Spleen (tissue), 7 donors: ENCODE measurements at regions not wholly inside any gene's neighbourhood (a gene's known extent, or its start where the extent isn't known, plus 50 kb on each side); places are given as distances from the start of the nearest gene placed in this dataset.

Experiments used
- CTCF ChIP-seq, 11 experiments: fragments of 200-600 bp in 7 of 11; fragments of 450-650 bp in 4 of 11; sonication (generic) in 4 of 11; IDR thresholded peaks in 8 of 11; conservative IDR thresholded peaks in 3 of 11; 1 replicate in 7 of 11; 2 replicates in 4 of 11; pipeline versions ENCODE4 v1.4.0 to v1.8.0; 2016 to 2021; ENCODE audit warnings: antibody characterized with exemption in 11 of 11, inconsistent platforms in 4 of 11, mild to moderate bottlenecking in 1 of 11
- POLR2A ChIP-seq, 3 donors: fragments of 450-650 bp; IDR thresholded peaks; one replicate each; pipeline ENCODE4 v1.5.1; 2017; ENCODE audit warnings: antibody characterized with exemption in 3 of 3, mild to moderate bottlenecking in 1 of 3
- POLR2AphosphoS5 ChIP-seq, 3 donors: sonication (generic); formaldehyde crosslinking; IDR thresholded peaks; one replicate each; pipeline ENCODE4 v1.5.1; 2017; ENCODE audit warnings: antibody characterized with exemption in 3 of 3
- donor health status: DM: no; HTN: no; CAD: no; lungs with moderate emphysema.
- donor health status: DM: no; HTN: no; CAD: no.
- donor health status: DM: no; HTN: no; CAD: no.

GRCh38 chr3:176074096-176074495 lies 1123.2 kb downstream of the TBL1XR1 start:
- TF ChIP-seq CTCF (IDR thresholded peaks at IDR 0.05 in 8 of 11, conservative IDR thresholded peaks at IDR 0.05 in 3 of 11) (no peak), POLR2A (IDR thresholded peaks at IDR 0.05) (no peak), POLR2AphosphoS5 (IDR thresholded peaks at IDR 0.05) (no peak)
